Body of pancreas (tissue), 4 donors: ENCODE measurements at regions not wholly inside any gene's neighbourhood (a gene's known extent, or its start where the extent isn't known, plus 50 kb on each side); places are given as distances from the start of the nearest gene placed in this dataset.

Source experiments
- POLR2A ChIP-seq, 3 donors: fragments of 450-650 bp; IDR thresholded peaks; one replicate each; pipeline ENCODE4 v1.6.1; 2016; ENCODE audit warnings: antibody characterized with exemption in 3 of 3, mild to moderate bottlenecking in 2 of 3
- TF ChIP-seq, protein P1 (sequence below), 7 experiments: fragments of 450-650 bp in 4 of 7; fragments of 200-600 bp in 3 of 7; sonication (generic) in 3 of 7; IDR thresholded peaks; one replicate each; pipeline ENCODE4 v1.5.1; 2016 to 2019; ENCODE audit warnings: antibody characterized with exemption in 7 of 7

DNA sequence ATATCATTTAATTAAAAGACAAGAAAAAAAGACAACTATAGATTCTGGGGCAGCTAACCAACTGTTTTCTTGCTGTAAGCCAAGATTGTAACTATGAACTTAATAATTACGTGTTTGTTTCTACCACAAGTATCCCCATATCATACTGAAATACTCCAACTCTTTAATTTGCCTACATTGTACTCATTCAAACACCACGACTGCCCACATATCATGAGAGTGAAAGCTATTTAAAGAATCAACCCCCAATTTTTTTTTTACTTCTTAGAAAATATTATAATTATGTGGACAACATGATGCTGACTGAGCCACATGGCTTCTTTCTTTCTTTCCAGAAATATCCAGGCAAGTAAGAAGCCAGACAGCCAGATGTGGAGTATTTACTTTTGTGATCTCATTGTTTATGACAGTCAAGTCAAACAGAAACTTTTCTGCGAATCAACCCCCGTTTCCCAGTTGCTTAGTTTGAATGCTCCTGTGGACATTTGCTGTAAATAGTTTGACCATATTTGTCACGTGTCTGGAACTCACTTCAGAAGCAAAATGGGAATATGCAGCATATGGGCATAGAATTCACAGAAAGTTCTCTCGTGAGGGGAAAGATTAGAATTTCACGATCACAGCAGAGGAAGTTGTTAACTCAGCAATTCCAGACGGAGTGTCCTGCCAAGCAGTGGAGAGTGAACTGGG lies 126.8 kb upstream of the PSMD7 start:
- no peak for TF ChIP-seq POLR2A (IDR thresholded peaks at IDR 0.05)
- TF ChIP-seq, protein P1, sequence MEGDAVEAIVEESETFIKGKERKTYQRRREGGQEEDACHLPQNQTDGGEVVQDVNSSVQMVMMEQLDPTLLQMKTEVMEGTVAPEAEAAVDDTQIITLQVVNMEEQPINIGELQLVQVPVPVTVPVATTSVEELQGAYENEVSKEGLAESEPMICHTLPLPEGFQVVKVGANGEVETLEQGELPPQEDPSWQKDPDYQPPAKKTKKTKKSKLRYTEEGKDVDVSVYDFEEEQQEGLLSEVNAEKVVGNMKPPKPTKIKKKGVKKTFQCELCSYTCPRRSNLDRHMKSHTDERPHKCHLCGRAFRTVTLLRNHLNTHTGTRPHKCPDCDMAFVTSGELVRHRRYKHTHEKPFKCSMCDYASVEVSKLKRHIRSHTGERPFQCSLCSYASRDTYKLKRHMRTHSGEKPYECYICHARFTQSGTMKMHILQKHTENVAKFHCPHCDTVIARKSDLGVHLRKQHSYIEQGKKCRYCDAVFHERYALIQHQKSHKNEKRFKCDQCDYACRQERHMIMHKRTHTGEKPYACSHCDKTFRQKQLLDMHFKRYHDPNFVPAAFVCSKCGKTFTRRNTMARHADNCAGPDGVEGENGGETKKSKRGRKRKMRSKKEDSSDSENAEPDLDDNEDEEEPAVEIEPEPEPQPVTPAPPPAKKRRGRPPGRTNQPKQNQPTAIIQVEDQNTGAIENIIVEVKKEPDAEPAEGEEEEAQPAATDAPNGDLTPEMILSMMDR (IDR thresholded peaks at IDR 0.05): no peak
